MCF 10A (cell line): ENCODE measurements at regions not wholly inside any gene's neighbourhood (a gene's known extent, or its start where the extent isn't known, plus 50 kb on each side); places are given as distances from the start of the nearest gene placed in this dataset.

Experiments
- BruUV-seq: library from RNA; stranded (reverse); fragments of 400-500 nt; replicated peaks from 2 replicates; lab custom pipeline; 2021; lab: Mats Ljungman, UMichigan
- CTCF ChIA-PET: fragments of 300-600 bp; sonication (Branson Sonifier 250); formaldehyde crosslinking; extraction: SDS; loops from one replicate; lab custom pipeline; 2021; ENCODE audit warnings: antibody characterized with exemption, inconsistent platforms; lab: Yijun Ruan, JAX
- POLR2A ChIA-PET: fragments of 300-600, 350-650 bp; sonication (Branson Sonifier 250); formaldehyde crosslinking; extraction: SDS; loops from one replicate; lab custom pipeline; 2020; ENCODE audit warnings: antibody characterized with exemption, inconsistent platforms; lab: Yijun Ruan, JAX
- DNase-seq: peaks from one replicate; pipeline ENCODE4 v3.0.0-alpha.2; 2018; ENCODE audit not compliant: unreplicated experiment
- H3K27ac Mint-ChIP-seq: one replicate; pipeline ENCODE4 v1.8.0; 2022; ENCODE audit warnings: mild to moderate bottlenecking, low read depth, mixed read lengths; ENCODE audit not compliant: unreplicated experiment
- H3K27me3 Mint-ChIP-seq: one replicate; pipeline ENCODE4 v1.8.0; 2022; ENCODE audit warnings: mixed read lengths; ENCODE audit not compliant: insufficient read depth, unreplicated experiment
- H3K36me3 Mint-ChIP-seq: one replicate; pipeline ENCODE4 v1.8.0; 2022; ENCODE audit warnings: mild to moderate bottlenecking, moderate library complexity, mixed read lengths; ENCODE audit not compliant: insufficient read depth, unreplicated experiment
- H3K4me1 Mint-ChIP-seq: one replicate; pipeline ENCODE4 v1.8.0; 2022; ENCODE audit warnings: mixed read lengths; ENCODE audit not compliant: insufficient read depth, unreplicated experiment
- H3K4me3 Mint-ChIP-seq: one replicate; pipeline ENCODE4 v1.8.0; 2022; ENCODE audit warnings: mild to moderate bottlenecking, moderate library complexity, mixed read lengths; ENCODE audit not compliant: unreplicated experiment
- H3K9me3 Mint-ChIP-seq: one replicate; pipeline ENCODE4 v1.8.0; 2022; ENCODE audit warnings: mixed read lengths; ENCODE audit not compliant: unreplicated experiment
- intact Hi-C: fragments of 100-400 bp; cut with micrococcal nuclease; formaldehyde crosslinking; loops from 2 replicates; pipeline ENCODE4 v1.14.1; 2022
- TF ChIP-seq, protein P1 (sequence below): fragments of 200-600 bp; IDR thresholded peaks from one replicate; pipeline ENCODE4 v1.8.0; 2022; ENCODE audit warnings: antibody characterized with exemption, mild to moderate bottlenecking; ENCODE audit not compliant: unreplicated experiment

DNA sequence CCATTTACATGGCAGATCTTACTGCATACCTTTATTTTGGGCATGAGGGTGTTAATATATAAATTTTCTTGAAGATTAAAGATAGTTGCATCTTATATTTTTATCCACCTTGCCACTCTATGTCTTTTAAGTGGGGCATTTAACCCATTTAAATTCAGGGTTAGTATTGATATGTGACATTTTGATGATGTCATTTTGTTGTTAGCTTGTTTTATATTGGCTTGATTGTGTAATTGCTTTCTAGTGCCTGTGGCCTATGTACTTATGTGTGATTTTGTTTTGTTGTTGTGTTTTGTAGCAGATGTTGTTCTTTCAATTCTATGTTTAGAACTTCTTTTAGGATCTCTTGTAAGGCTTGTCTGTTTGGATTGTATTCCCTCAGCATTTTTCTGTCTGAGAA, 939.9 kb upstream of the CDH9 start:
- Mint-ChIP-seq H3K27ac (no peak overlapping the region), H3K9me3 (peaks cover 24% of the 10 kb centered on the region), H3K27me3 (no peaks in the 10 kb centered on the region), H3K4me1 (no peaks in the 10 kb centered on the region), H3K4me3 (no peak overlapping the region), H3K36me3 (no peaks in the 10 kb centered on the region)
- no peak for DNase-seq
- TF ChIP-seq, protein P1, sequence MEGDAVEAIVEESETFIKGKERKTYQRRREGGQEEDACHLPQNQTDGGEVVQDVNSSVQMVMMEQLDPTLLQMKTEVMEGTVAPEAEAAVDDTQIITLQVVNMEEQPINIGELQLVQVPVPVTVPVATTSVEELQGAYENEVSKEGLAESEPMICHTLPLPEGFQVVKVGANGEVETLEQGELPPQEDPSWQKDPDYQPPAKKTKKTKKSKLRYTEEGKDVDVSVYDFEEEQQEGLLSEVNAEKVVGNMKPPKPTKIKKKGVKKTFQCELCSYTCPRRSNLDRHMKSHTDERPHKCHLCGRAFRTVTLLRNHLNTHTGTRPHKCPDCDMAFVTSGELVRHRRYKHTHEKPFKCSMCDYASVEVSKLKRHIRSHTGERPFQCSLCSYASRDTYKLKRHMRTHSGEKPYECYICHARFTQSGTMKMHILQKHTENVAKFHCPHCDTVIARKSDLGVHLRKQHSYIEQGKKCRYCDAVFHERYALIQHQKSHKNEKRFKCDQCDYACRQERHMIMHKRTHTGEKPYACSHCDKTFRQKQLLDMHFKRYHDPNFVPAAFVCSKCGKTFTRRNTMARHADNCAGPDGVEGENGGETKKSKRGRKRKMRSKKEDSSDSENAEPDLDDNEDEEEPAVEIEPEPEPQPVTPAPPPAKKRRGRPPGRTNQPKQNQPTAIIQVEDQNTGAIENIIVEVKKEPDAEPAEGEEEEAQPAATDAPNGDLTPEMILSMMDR = no peak
- intact Hi-C loops = no loop called here
- ChIA-PET POLR2A (no interaction called here), CTCF (no interaction called here)
- BruUV-seq = no TSS peak

DNA sequence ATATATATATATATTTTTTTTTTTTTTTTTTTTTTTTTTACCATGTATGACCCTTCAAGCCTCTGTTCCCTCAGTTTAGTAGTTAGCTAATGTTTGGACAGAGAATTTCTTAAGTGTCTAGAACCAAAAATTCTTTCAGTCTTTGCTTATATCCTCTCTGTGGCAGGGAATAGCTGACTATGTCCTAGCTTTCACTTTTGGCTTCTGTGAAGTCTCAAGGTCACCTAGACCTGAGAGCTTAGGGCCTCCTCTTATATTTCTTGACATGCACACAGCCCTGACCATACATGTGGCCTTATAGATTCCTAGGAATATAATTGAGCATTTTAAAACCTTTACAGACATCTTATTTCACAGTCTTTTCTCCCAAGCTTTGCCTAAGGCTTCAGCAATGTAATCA, 930.8 kb upstream of the CDH9 start:
- no peak for DNase-seq
- intact Hi-C loops = no loop called here
- TF ChIP-seq, protein P1 = no peak
- Mint-ChIP-seq H3K4me3 (no peak overlapping the region), H3K27ac (peak overlapping the region; percentile 79), H3K4me1 (no peaks in the 10 kb centered on the region), H3K9me3 (peaks cover 22% of the 10 kb centered on the region), H3K36me3 (no peaks in the 10 kb centered on the region), H3K27me3 (no peaks in the 10 kb centered on the region)
- BruUV-seq = no TSS peak
- ChIA-PET POLR2A (no interaction called here), CTCF (interaction anchor here (0.6 kb wide), 1 partner anchor 240 kb away, joined by 3 read pairs; no protein-coding TSS in a partner anchor)

DNA sequence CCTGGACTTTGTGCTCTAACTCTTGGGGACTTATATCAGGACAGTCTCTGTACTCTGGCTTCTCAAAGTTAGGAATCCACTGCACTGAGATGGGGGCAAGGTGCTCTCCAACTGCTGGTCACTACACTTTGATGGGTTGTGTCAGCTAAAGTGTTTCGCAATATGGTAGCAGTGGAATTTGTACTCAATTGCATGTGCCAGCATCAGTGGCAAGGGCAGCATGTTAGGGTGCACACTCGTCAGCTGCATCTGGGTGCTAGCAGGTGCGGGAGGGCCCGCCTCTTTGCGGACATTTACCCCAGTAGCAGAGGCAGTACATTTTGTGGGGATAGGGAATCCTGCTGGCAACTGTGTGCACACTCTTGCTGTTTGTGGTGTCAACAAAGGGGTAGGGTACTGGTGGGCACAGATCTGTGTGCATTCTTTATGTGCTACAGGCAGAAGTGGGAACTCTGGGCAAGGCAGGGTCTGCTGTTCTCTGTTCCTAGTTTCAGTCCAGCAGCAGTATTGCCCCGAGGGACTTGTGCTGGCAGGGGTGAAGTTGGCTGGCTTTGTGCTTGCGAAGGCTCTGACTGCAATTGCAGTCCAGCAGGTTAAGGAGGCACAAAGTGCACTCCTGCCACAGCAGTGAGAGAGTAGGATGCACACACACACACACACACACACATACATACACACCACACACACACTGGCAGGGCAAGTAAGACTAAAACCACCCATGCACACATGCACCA, 924.8 kb upstream of the CDH9 start:
- no TSS peak for BruUV-seq
- CTCF ChIA-PET = no interaction called here
- Mint-ChIP-seq H3K36me3 (no peaks in the 10 kb centered on the region), H3K4me1 (peaks cover 13% of the 10 kb centered on the region), H3K27ac (no peak overlapping the region), H3K9me3 (peaks cover 15% of the 10 kb centered on the region), H3K27me3 (no peaks in the 10 kb centered on the region), H3K4me3 (no peak overlapping the region)
- POLR2A ChIA-PET = interaction anchor here (0.5 kb wide), 1 partner anchor 361 kb away, joined by 3 read pairs; no protein-coding TSS in a partner anchor
- TF ChIP-seq, protein P1 = no peak
- intact Hi-C loops = no loop called here
- DNase-seq = peak; percentile 20

DNA sequence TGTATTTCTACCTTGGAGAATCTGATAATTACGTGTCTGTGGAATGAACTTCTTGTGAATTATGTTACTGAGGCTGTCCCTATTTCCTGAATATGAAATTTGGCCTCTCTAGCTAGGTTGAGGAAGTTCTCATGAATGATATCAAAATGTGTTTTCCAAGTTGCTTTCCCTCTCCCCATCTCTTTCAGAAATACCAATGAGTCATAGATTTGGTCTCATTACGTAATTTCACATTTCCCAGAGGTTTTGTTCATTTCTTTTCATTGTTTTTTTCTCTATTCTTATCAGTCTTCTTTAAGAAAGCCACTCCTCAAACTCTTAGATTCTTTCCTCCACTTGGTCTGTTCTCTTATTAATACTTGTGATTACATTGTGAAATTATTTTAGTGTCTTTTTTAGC, 923.8 kb upstream of the CDH9 start:
- no peaks in the 10 kb centered on the region for H3K36me3 Mint-ChIP-seq
- no peak overlapping the region for H3K4me3 Mint-ChIP-seq
- peak overlapping the region; percentile 1 for H3K27ac Mint-ChIP-seq
- intact Hi-C loops = no loop called here
- peak; percentile 34 for DNase-seq
- no TSS peak for BruUV-seq
- ChIA-PET POLR2A (interaction anchor here (0.6 kb wide), 1 partner anchor 293 kb away, joined by 4 read pairs; no protein-coding TSS in a partner anchor), CTCF (no interaction called here)
- peaks cover 20% of the 10 kb centered on the region for H3K9me3 Mint-ChIP-seq
- TF ChIP-seq, protein P1 = no peak
- peaks cover 13% of the 10 kb centered on the region for H3K4me1 Mint-ChIP-seq
- no peaks in the 10 kb centered on the region for H3K27me3 Mint-ChIP-seq
